ENCODE measurements at regions not wholly inside any gene's neighbourhood (a gene's known extent, or its start where the extent isn't known, plus 50 kb on each side); places are given as distances from the start of the nearest gene placed in this dataset.

DNA sequence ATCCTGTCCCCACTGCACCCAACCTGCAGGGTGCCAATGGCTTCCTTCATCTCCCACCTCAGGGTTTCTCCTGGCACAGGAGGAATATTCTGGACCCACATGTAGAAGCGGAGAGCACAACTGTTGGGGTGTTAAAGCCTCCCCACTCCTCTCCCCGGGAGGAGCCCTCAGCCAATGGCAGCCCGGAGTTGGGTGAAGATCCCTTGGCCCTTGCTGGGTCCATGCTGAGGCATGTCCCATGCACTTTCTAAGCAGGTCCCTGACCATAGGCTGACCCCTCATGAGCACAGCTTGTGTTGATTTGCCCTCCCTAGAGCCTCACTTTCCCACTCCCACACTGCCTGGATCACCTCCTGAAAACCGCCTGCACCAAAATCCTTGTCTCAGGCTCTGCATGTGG is 97.2 kb upstream of the PMEPA1 start:
- no peak for DNase-seq (ENCODE audit: missing footprints)
- intact Hi-C loops (cut with DNase I): loop anchor here (5.0 kb wide), 1 partner anchor 125 kb away; no protein-coding TSS in a partner anchor
- no peak for ATAC-seq

DNA sequence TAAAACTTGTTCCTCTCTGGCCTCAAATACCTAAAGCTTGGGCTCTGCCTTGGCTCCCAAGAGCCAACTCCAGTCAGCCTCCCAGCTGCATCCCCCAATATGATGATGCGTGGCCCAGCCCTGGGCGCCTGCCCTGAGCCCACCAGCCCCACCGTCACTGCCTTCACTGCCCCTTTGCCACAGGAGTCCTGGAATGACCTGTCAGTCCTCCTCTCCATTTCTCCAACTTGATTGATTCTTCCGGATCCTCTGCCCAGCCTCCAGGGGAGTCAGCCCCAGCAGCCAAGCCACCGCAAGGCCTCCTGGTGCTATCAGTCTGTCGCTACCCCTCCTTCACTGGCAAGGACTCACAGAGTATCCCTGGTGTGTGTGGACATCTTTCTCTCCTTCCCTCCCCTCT is 96.7 kb upstream of the PMEPA1 start:
- ATAC-seq: no peak
- DNase-seq (ENCODE audit: missing footprints): no peak
- intact Hi-C loops (cut with DNase I): loop anchor here (5.0 kb wide), 1 partner anchor 124 kb away; no protein-coding TSS in a partner anchor

DNA sequence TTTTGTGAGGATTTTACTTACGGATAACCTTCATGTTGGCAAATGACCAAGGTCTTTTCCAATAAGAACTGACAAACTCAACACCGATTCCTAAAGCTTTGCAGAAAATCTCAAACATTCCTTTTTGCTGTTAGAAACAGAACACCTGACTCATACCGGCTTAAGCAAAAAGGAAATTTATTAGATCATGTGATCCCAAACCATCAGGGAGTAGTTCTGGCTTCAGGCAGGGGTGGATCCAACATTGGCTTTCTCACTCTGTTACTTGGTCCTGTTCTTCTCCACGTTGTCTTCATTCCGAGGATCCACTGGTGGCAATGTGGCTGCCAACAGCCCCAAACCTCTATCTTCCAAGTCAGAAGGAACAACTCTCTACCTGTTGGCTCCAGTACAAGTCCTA is 95.9 kb upstream of the PMEPA1 start:
- no peak for DNase-seq (ENCODE audit: missing footprints)
- no peak for ATAC-seq
- intact Hi-C loops (cut with DNase I): loop anchor here (5.0 kb wide), 1 partner anchor 123 kb away; no protein-coding TSS in a partner anchor

DNA sequence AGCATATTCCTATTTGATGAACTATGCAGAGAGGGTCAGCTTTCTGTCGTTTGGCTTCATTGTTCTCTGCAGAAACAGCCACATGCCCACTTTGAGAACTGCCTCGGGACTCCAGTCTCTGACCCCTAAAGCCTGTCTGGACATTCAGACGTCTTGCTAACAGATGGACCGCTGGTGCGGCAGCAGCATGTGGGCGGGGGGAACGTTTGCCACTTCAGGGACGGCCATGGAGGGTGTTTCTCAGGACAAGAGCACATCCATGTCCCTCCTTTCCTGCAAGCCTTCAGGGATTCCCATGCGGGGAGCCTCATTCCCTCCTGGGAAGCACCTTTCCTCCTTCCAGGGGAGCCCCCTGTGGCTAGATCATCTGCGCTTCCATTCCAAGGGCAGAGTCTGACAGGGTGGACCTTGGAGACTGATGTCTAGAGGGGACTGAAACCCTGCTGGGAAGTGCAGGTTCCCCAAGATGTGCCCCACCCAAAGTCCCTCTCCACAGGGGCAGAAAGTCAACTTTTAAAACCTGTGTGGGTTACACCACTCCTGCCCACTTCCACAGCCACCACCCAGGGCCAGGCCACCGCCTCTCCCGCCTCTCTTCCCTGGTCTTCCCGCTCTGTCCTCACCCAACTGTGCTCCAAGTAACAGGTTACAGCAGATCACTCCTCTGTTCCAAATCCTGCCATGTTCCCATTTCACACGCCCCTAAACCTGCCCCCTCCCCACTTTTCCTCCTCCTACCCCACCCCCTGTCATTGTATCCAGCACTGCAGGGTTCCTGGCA is 94.8 kb upstream of the PMEPA1 start:
- ATAC-seq (no peak), DNase-seq (ENCODE audit: missing footprints) (no peak)
- intact Hi-C loops (cut with DNase I): loop anchor here (5.0 kb wide), 1 partner anchor 122 kb away; no protein-coding TSS in a partner anchor

DNA sequence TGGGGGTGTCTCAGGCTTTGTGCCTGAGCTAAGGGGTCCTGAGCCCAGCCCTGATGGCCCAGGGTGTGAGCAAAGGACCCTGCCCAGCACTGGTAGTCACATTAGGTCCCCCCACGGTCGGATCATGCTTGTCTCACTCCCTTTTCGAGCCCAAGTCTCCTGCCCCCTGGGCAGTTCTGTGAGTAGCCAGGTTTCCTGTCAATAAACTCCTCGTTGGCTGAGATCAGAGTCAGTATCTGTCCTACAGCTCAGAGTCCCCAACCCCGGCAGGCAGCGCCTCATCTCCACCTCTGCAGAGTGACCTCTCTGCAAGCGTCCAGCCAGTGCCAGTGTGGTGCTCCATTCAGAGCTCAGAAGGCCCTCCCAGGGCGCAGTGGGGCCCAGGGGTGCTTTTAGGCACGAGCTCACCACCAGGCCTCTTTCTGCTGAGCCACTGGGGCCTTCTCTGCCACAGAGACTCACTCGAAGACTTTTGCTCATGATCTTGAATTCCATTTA is 93.7 kb upstream of the PMEPA1 start:
- ATAC-seq (no peak), DNase-seq (ENCODE audit: missing footprints) (no peak)
- intact Hi-C loops (cut with DNase I): no loop called here

DNA sequence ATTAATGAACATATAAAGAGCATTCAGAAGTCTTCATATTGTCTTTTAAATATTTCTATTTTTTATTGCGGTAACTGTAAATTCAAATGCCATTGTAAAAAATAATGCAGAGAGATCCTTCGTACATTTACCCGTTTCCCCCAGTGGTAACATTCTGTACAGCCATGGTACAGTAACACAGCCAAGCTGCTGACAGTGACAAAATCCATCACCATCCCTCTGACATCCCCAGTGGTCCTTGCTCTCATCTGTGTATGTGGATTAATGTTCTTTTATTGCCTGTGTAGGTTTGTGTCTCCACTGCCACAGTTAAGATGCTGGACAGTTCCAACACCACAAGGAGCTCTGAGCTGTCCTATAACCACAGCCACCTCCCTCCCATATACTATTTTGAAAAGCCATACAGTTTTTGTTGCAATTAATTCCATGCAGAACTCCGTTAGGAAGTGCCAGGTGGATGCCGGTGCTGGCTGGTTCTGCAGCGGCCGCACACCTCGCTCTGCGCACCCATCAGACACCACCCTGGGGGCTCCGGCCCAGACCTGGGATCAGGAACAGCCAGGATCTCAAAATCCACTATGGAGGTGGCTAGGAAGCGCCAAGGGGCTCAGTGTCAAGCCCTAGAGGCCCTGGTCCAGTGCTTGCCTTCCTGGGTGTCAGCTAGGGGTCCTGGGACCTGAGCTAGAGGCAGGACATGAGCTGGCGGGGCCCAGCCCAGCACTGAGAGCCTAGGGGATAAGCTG is 93.1 kb upstream of the PMEPA1 start:
- intact Hi-C loops (cut with DNase I): no loop called here
- ATAC-seq: no peak
- no peak for DNase-seq (ENCODE audit: missing footprints)

DNA sequence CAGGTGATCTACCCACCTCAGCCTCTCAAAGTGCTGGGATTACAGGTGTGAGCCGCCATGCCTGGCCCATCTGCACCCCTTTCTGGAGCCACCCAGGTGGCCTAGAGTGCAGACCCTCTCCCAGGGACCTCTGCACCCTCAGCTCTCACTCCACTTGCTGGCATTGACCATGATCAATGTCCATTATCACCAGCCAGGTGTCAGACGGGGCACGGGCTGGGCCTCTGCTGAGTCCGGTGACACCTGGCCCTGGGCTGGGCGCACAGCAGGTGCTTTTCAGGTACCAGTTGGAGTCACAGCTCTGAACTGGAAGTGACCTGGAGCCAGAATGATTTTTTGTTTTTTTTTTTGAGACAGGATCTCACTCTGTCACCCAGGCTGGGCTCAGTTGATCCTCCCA is 91.8 kb upstream of the PMEPA1 start:
- ATAC-seq: no peak
- DNase-seq (ENCODE audit: missing footprints): no peak
- intact Hi-C loops (cut with DNase I): no loop called here

DNA sequence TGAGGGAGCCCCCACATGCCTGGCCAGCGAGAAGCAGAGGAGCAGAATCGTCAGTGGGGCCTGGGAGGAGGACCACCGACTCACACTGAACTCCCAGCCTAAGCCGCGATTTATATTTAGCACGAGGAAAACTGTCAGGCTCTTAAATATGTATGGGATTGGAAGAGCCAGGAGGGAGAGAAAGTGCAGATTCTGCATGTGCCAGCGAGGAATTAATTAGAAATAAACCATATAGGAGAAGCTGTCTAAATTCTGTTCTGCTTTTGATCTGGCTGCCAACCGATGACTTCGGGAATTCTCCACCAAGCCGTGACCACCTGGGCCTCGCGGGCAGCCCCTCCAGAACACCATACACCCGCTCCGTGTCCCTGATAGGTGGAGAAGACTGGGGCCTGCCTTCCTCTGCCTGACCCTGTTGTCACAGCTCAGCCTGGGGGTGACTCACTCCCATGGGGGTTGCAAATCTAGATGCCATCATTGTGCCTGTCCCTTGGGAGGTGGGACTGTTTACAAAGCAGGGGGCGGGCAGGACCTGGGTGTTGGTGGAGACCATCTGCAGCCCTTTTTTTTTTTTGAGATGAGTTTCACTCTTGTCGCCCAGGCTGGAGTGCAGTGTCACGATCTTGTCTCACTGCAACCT is 91.1 kb upstream of the PMEPA1 start:
- no peak for DNase-seq (ENCODE audit: missing footprints)
- intact Hi-C loops (cut with DNase I): no loop called here
- ATAC-seq: no peak

DNA sequence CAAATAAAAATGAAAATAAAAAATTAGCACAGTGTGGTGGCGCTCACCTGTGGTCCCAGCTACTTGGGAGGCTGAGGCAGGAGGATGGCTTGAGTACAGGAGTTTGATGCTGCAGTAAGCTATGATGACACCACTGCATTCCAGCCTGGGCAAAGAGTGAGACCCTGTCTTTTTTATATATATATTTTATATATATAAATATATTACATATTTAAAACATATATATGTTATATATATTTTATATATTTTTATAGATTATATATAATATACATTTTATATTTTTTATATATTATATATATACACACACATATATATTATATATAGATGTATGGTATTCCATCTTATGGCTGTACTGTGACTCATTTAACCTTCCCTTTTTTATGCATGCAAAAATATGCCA is 87.6 kb upstream of the PMEPA1 start:
- DNase-seq (ENCODE audit: missing footprints) (no peak), ATAC-seq (no peak)
- intact Hi-C loops (cut with DNase I): no loop called here

DNA sequence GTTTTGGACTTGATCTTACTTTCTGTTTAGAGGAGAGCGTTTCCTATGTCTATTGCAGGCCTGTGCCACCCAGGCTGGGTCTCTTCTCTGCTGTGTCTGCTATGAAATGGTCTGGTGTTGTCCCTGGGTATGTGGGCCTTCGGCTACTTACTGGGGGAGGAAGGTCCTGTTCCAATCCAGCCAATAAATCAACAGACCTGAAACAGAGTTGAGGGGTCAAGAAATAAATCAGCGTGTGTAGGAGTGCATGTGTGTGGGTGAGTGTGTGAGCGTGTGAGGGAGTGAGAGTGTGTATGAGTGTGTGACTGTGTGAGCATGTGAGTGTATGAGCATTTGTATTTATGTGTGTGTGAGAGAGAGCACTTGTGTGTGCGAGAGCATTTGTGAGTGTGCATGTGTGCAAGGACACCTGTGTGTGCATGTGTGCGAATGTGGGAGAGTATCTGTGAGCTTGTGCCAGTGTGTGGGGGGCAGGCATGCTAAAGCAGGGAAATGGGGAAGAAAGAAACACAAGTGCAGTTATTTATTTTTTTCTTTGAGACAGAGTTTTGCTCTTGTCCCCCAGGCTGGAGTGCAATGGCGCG is 86.3 kb upstream of the PMEPA1 start:
- intact Hi-C loops (cut with DNase I): no loop called here
- ATAC-seq (no peak), DNase-seq (ENCODE audit: missing footprints) (no peak)

DNA sequence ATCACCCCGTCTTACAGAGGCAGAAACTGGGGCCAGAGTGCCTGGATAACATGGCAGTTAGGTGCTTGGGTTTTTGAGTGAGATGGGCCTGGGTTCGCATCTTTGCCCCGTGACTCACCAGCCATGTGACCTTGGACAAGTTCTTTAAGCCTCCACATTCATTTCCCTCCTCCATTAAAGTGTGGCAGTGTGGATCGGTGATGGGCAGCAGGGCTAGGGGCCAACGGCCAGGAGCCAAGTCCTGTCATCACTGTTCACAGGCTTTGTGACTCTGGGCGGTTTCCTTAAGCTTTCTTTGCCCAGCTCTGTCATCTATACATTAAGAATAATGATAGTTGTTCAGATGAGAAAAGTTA is 85.5 kb upstream of the PMEPA1 start:
- no peak for DNase-seq (ENCODE audit: missing footprints)
- ATAC-seq: peak; percentile 71
- intact Hi-C loops (cut with DNase I): no loop called here

DNA sequence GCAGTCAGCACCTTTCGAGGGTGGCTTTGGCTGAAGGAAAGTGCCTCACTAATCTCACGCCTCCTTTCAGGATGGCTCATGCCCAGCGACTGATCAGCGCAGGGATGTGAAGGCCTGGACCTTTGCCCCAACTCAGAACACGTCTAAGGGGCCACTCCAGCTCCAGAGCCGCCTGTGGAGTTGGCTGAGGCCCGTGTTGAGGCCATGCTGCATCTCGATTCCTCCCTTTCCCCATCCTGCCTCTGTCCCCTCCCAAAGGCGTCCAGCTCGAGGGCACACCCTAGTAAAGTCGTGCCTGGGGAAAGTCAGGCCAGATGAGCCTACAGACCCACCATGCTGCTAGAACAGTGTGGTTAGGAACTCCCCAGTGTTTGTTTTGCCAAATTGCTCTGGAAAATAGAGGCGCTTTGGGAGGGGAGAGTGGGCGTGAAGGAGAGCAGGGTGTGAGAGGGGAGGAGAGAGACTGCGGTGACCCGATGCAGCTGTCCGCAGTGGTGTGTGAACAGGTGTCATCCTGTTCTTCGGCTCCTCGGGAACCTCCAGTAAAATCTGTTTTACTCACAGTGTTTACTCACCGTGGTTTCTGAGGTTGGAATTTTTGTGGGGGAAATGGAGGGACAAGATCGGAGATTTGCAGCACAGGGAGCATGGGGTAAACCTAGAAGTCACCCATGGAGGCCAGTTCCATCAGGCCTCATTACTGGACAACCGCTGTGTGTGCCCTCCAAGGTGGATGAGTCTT is 85.0 kb upstream of the PMEPA1 start:
- no peak for DNase-seq (ENCODE audit: missing footprints)
- peak; percentile 11 for ATAC-seq
- intact Hi-C loops (cut with DNase I): no loop called here

DNA sequence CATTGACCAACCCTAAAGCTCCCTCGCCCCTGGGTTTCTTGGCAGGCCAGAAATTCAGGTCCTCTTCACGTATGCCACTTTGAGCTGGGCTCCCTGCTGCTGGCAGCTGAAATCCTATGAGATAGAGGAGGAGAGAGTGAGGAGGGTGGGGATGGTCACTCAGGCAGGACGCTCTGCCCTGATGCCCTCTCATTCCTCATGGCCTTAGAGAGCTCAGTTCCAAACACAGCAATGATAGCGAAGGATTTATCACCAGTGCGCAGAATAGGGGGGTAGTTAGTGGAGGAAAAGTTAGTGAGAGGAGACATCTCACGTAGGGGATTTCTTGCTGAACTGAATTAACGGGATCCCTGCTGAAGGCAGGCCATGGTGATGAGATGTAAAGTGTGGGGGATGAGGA is 84.2 kb upstream of the PMEPA1 start:
- DNase-seq (ENCODE audit: missing footprints) (no peak), ATAC-seq (no peak)
- intact Hi-C loops (cut with DNase I): no loop called here

DNA sequence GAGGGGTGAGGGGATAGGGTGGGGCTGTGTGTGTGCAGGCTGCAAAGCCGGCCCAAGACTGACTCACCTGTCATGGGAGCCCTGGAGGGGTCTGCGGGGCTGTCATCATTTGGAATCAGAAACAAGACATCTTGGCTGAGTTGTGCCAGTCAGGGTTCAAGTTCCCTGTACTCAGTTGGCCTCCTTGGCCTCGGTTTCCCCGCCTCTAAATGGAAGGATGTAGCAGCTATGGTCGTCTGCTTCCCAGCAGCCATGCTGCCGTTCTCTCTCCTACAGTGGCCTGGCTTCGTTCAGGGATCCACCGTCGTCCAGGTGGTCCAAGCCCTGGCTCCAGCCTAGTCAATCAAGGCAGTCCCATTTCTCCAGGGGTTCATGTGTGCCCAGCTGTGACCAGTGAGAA is 83.6 kb upstream of the PMEPA1 start:
- ATAC-seq: no peak
- intact Hi-C loops (cut with DNase I): no loop called here
- DNase-seq (ENCODE audit: missing footprints): no peak

DNA sequence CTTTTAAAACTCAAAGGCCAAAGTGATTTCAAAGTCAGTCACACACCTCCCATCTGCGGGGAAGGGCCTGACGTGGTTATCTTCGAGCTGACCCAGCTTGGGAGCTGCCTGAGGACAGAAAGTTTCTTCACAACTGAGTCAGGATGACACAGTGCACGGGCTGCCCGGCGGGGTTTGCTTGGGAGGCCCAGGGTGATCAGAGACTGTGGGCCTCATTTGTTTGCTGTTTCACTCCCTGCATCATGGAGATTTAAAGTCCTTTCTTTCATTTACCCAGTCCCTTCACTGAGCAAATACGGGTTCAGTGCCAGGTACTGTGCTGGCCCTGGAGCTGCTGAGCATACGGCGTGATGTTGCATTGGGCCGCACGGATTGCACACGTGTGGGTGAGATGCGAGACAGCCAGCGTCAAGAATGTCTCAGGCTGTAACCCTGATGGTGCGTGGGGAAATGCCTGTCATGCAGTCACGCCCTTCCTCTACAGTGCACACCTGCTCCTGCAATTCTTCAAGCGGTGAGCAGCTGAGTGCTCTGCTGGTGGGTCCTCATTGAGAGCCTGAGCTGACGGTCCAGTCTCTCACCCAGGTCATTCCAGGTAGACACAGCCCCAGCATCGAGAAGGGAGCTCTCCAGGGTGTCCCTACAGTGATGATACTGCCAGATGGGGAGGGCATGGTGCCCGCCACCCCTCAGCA is 82.7 kb upstream of the PMEPA1 start:
- intact Hi-C loops (cut with DNase I): no loop called here
- ATAC-seq: no peak
- no peak for DNase-seq (ENCODE audit: missing footprints)

DNA sequence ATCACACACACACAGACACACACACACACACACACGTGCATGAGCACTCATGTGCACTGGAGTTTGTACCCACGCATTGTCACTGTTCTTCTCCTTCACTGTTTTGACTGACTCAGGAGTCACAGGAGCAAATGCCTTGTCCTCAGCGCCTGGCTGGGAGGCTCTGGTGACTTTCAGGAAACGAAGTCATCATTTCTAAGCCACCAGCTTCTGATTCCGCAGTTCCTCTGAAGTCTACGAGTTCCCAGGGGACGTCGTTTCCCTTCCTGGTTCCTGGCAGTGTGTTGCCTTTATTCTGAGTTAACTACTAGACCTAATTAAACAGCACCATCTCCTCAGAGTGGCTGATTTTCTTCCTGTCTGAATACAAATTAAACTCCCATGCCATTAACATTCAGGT is 82.2 kb upstream of the PMEPA1 start:
- ATAC-seq: no peak
- intact Hi-C loops (cut with DNase I): no loop called here

DNA sequence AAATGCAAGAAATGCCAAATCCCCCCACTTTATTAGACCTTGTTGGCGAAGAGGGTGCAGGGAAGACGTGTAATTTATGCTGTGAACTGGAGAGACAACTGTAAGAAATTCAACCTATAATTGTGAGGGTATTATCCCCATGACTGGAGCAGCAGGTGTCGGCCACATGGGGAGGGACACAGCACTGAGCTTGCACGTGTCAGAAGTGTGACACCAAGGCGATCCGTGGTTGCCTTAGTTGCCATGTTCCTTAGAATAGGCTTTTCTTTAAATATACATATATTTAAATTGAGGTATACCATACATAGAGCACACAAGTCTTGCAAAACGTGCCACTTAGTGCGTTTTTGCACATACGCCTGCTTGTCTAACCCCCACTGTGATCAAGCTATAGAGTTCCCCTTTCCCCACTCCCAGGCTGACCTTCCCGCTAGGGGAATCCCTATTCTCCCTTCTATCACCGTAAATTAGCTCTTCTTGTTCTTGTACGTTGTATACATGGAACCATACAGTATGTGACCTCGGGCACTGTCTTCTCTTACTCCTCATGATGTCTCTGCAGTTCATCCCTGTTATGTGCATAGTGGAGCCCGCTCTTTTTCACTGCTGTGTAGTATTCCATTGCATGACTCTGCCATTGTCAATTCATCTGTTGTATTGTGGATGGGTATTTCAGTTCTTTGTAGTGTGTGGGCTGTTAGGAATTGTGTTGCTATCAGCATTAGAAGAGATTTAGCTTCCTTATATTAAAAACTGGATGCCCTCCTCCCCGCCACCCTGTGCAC is 81.6 kb upstream of the PMEPA1 start:
- intact Hi-C loops (cut with DNase I): no loop called here
- no peak for DNase-seq (ENCODE audit: missing footprints)
- no peak for ATAC-seq

More for the DNA sequence above, 82.2 kb upstream of the PMEPA1 start:
- DNase-seq (ENCODE audit: missing footprints): no peak
